ENCODE measurements at regions not wholly inside any gene's neighbourhood (a gene's known extent, or its start where the extent isn't known, plus 50 kb on each side); places are given as distances from the start of the nearest gene placed in this dataset.

GRCh38 chrX:38941675-38942074, 140.4 kb downstream of the MID1IP1 start:
- TF ChIP-seq CTCF (IDR thresholded peaks at IDR 0.05), result no peak
- ChIA-PET POLR2A (no interaction called here), CTCF (no interaction called here)
- Mint-ChIP-seq H3K4me3 (no peak overlapping the region), H3K27ac (no peak overlapping the region), H3K27me3 (no peaks in the 10 kb centered on the region), H3K9me3 (peaks cover 5% of the 10 kb centered on the region), H3K4me1 (no peaks in the 10 kb centered on the region), H3K36me3 (ENCODE audit: low read depth) (no peaks in the 10 kb centered on the region)
- DNase-seq, result no peak
- intact Hi-C loops (cut with micrococcal nuclease), result no loop called here
- ATAC-seq (ENCODE audit: low read depth), result no peak

- CTCF ChIA-PET, result no interaction called here
- Mint-ChIP-seq H3K27ac (no peak overlapping the region), H3K9me3 (peaks cover 5% of the 10 kb centered on the region), H3K36me3 (ENCODE audit: low read depth) (no peaks in the 10 kb centered on the region), H3K27me3 (no peaks in the 10 kb centered on the region), H3K4me1 (no peaks in the 10 kb centered on the region), H3K4me3 (no peak overlapping the region)
- no peak for TF ChIP-seq CTCF (IDR thresholded peaks at IDR 0.05)
- no peak for ATAC-seq (ENCODE audit: low read depth)
- intact Hi-C loops (cut with micrococcal nuclease), result no loop called here
- POLR2A ChIA-PET, result no interaction called here
- DNase-seq, result no peak
Observed at GRCh38 chrX:38943120-38943519, 141.9 kb downstream of the MID1IP1 start.

GRCh38 chrX:38948046-38948445, 146.8 kb downstream of the MID1IP1 start:
- no peak overlapping the region for H3K4me3 Mint-ChIP-seq
- no peak overlapping the region for H3K27ac Mint-ChIP-seq
- POLR2A ChIA-PET, result no interaction called here
- H3K27me3 Mint-ChIP-seq, result no peaks in the 10 kb centered on the region
- ATAC-seq (ENCODE audit: low read depth), result no peak
- intact Hi-C loops (cut with micrococcal nuclease), result no loop called here
- no peaks in the 10 kb centered on the region for H3K36me3 Mint-ChIP-seq (ENCODE audit: low read depth)
- CTCF ChIA-PET, result no interaction called here
- DNase-seq, result no peak
- no peak for TF ChIP-seq CTCF (IDR thresholded peaks at IDR 0.05)
- H3K9me3 Mint-ChIP-seq, result peaks cover 3% of the 10 kb centered on the region
- H3K4me1 Mint-ChIP-seq, result no peaks in the 10 kb centered on the region

- ChIA-PET CTCF (no interaction called here), POLR2A (no interaction called here)
- no peaks in the 10 kb centered on the region for H3K4me1 Mint-ChIP-seq
- H3K27ac Mint-ChIP-seq, result no peak overlapping the region
- no peak overlapping the region for H3K4me3 Mint-ChIP-seq
- no peaks in the 10 kb centered on the region for H3K36me3 Mint-ChIP-seq (ENCODE audit: low read depth)
- ATAC-seq (ENCODE audit: low read depth) (no peak), DNase-seq (no peak)
- no peak for TF ChIP-seq CTCF (IDR thresholded peaks at IDR 0.05)
- H3K9me3 Mint-ChIP-seq, result peaks cover 3% of the 10 kb centered on the region
- intact Hi-C loops (cut with micrococcal nuclease), result no loop called here
- no peaks in the 10 kb centered on the region for H3K27me3 Mint-ChIP-seq
Observed at GRCh38 chrX:38954520-38954919, 153.3 kb downstream of the MID1IP1 start.

- Mint-ChIP-seq H3K4me1 (no peaks in the 10 kb centered on the region), H3K27me3 (no peaks in the 10 kb centered on the region), H3K4me3 (no peak overlapping the region), H3K9me3 (peaks cover 3% of the 10 kb centered on the region), H3K27ac (no peak overlapping the region), H3K36me3 (ENCODE audit: low read depth) (no peaks in the 10 kb centered on the region)
- CTCF ChIA-PET, result no interaction called here
- no peak for TF ChIP-seq CTCF (IDR thresholded peaks at IDR 0.05)
- ATAC-seq (ENCODE audit: low read depth) (no peak), DNase-seq (no peak)
- intact Hi-C loops (cut with micrococcal nuclease), result loop anchor here (10.0 kb wide), 1 partner anchor 75 kb away; no protein-coding TSS in a partner anchor
- POLR2A ChIA-PET, result no interaction called here
Observed at GRCh38 chrX:38959736-38960135, 158.5 kb downstream of the MID1IP1 start.
